DND-41 (cell line): ENCODE measurements at regions not wholly inside any gene's neighbourhood (a gene's known extent, or its start where the extent isn't known, plus 50 kb on each side); places are given as distances from the start of the nearest gene placed in this dataset.
"Not testable (repeated sequence)": the region's sequence is repeated elsewhere in the genome, so short reads cannot be mapped to it uniquely, and the experiment has no call there.

Experiments used
- ATAC-seq: fragments of 200-7000 bp; cut with Tn5 transposase; 3 replicates; pipeline ENCODE4 v1.9.1; 2021; ENCODE audit warnings: low read depth; ENCODE audit not compliant: insufficient read depth
- DNase-seq: peaks from one replicate; pipeline ENCODE4 v3.0.0-alpha.2; 2020
- H2AFZ ChIP-seq: 2 replicates; pipeline ENCODE4 v1.6.0; 2012; ENCODE audit warnings: low read depth, low read length
- H3K27ac ChIP-seq: 2 replicates; pipeline ENCODE4 v1.5.1; 2012; ENCODE audit warnings: low read length, inconsistent platforms
- H3K27me3 ChIP-seq: fragments of 200-600 bp; sonication (generic); 2 replicates; pipeline ENCODE4 v1.6.0; 2012; ENCODE audit warnings: low read length, mild to moderate bottlenecking, inconsistent platforms; ENCODE audit not compliant: insufficient read depth, poor library complexity
- H3K36me3 ChIP-seq: 2 replicates; pipeline ENCODE4 v1.5.1; 2012; ENCODE audit warnings: low read length, inconsistent platforms; ENCODE audit not compliant: insufficient read depth
- H3K4me1 ChIP-seq: 2 replicates; pipeline ENCODE4 v1.5.1; 2012; ENCODE audit warnings: mild to moderate bottlenecking, low read length; ENCODE audit not compliant: insufficient read depth
- H3K4me2 ChIP-seq: 2 replicates; pipeline ENCODE4 v1.6.0; 2012; ENCODE audit warnings: mild to moderate bottlenecking, moderate library complexity, low read length, inconsistent platforms; ENCODE audit not compliant: insufficient read depth
- H3K4me3 ChIP-seq, 2 experiments: fragments of 200-600 bp in 1 of 2; shearing (Covaris generic) in 1 of 2; 2 replicates each; pipeline ENCODE4 v1.5.1; 2012 to 2016; ENCODE audit warnings: inconsistent platforms in 2 of 2, low read length in 2 of 2, mild to moderate bottlenecking in 2 of 2, low read depth in 1 of 2, moderate library complexity in 1 of 2
- H3K79me2 ChIP-seq: 2 replicates; pipeline ENCODE4 v1.6.0; 2012; ENCODE audit warnings: low read length, inconsistent platforms; ENCODE audit not compliant: insufficient read depth
- H3K9ac ChIP-seq: 2 replicates; pipeline ENCODE4 v1.6.0; 2012; ENCODE audit warnings: low read depth, mild to moderate bottlenecking, inconsistent platforms, low read length, moderate library complexity
- H3K9me3 ChIP-seq: 2 replicates; pipeline ENCODE4 v1.5.1; 2012; ENCODE audit warnings: low read length, moderate library complexity, mild to moderate bottlenecking, inconsistent platforms; ENCODE audit not compliant: insufficient read depth, severe bottlenecking
- H4K20me1 ChIP-seq: 2 replicates; pipeline ENCODE4 v1.6.0; 2012; ENCODE audit warnings: low read length; ENCODE audit not compliant: insufficient read depth
- CTCF ChIP-seq: IDR thresholded peaks from 2 replicates; pipeline ENCODE4 v1.5.1; 2012; ENCODE audit warnings: borderline replicate concordance, low read length, moderate library complexity, mild to moderate bottlenecking; ENCODE audit not compliant: poor library complexity, severe bottlenecking; ENCODE audit errors: extremely low read depth
- EZH2 ChIP-seq: IDR thresholded peaks from 3 replicates; pipeline ENCODE4 v1.6.1; 2012; ENCODE audit warnings: borderline replicate concordance, low read depth, mild to moderate bottlenecking, moderate library complexity, low read length, inconsistent platforms; ENCODE audit not compliant: severe bottlenecking

- Histone ChIP-seq H3K4me2 (no peak overlapping the region), H3K27ac (no peak overlapping the region), H3K9me3 (peaks cover 5% of the 10 kb centered on the region), H3K4me1 (no peaks in the 10 kb centered on the region), H2AFZ (no peak overlapping the region), H3K27me3 (no peaks in the 10 kb centered on the region), H3K79me2 (no peaks in the 10 kb centered on the region), H3K9ac (no peak overlapping the region), H4K20me1 (no peaks in the 10 kb centered on the region), H3K4me3 (no peak overlapping the region), H3K36me3 (no peaks in the 10 kb centered on the region)
- no peak for ATAC-seq
- no peak for DNase-seq
- TF ChIP-seq EZH2 (no peak), CTCF (no peak)
These were observed 288.2 kb downstream of the CEP170 start for GRCh38 chr1:242966892-242967291.

- not testable (repeated sequence) for H3K36me3 ChIP-seq, ATAC-seq, H3K4me2 ChIP-seq, H3K27ac ChIP-seq, H3K79me2 ChIP-seq, H3K27me3 ChIP-seq, DNase-seq, H3K9me3 ChIP-seq, H2AFZ ChIP-seq, H3K4me3 ChIP-seq, H4K20me1 ChIP-seq, H3K4me1 ChIP-seq, H3K9ac ChIP-seq
These were observed 295.7 kb downstream of the CEP170 start for GRCh38 chr1:242959397-242959796.

GRCh38 chr1:242954945-242955344, 300.1 kb downstream of the CEP170 start:
- H3K4me1 ChIP-seq, H3K4me2 ChIP-seq, H3K27ac ChIP-seq, H3K9me3 ChIP-seq, H4K20me1 ChIP-seq, H3K79me2 ChIP-seq, H2AFZ ChIP-seq, H3K9ac ChIP-seq, H3K27me3 ChIP-seq, H3K36me3 ChIP-seq, ATAC-seq, H3K4me3 ChIP-seq, DNase-seq: not testable (repeated sequence)

- H3K27me3 ChIP-seq = no peaks in the 10 kb centered on the region
- TF ChIP-seq EZH2 = no peak
- TF ChIP-seq CTCF = no peak
- no peak overlapping the region for H3K9ac ChIP-seq
- H3K4me3 ChIP-seq = no peak overlapping the region
- no peak overlapping the region for H3K27ac ChIP-seq
- no peaks in the 10 kb centered on the region for H3K4me1 ChIP-seq
- H3K36me3 ChIP-seq = no peaks in the 10 kb centered on the region
- no peak overlapping the region for H2AFZ ChIP-seq
- H4K20me1 ChIP-seq = no peaks in the 10 kb centered on the region
- DNase-seq = no peak
- H3K9me3 ChIP-seq = no peaks in the 10 kb centered on the region
- no peak for ATAC-seq
- no peak overlapping the region for H3K4me2 ChIP-seq
- no peaks in the 10 kb centered on the region for H3K79me2 ChIP-seq
These were observed 308.9 kb downstream of the CEP170 start for GRCh38 chr1:242946206-242946605.
